ENCODE measurements at regions not wholly inside any gene's neighbourhood (a gene's known extent, or its start where the extent isn't known, plus 50 kb on each side); places are given as distances from the start of the nearest gene placed in this dataset.

GRCh38 chr3:184443364-184443763 is 63.5 kb downstream of the CHRD start:
- no peak for TF ChIP-seq POLR2AphosphoS5 (IDR thresholded peaks at IDR 0.05; ENCODE audit: borderline replicate concordance, low read depth, low read length)
- TF ChIP-seq EZH2 (IDR thresholded peaks at IDR 0.05) = no peak
